Nephron progenitor cell (in vitro differentiated cells): ENCODE measurements at regions not wholly inside any gene's neighbourhood (a gene's known extent, or its start where the extent isn't known, plus 50 kb on each side); places are given as distances from the start of the nearest gene placed in this dataset.

ENCODE experiments used
- DNase-seq: peaks from one replicate; pipeline ENCODE4 v3.0.0; 2021
- H3K27ac Mint-ChIP-seq: 2 replicates; pipeline ENCODE4 v1.8.0; 2021; ENCODE audit warnings: mild to moderate bottlenecking, moderate library complexity, mixed read lengths
- H3K27me3 Mint-ChIP-seq: 2 replicates; pipeline ENCODE4 v1.8.0; 2021; ENCODE audit warnings: mild to moderate bottlenecking, low read depth, mixed read lengths; ENCODE audit not compliant: poor library complexity
- H3K36me3 Mint-ChIP-seq: 2 replicates; pipeline ENCODE4 v1.8.0; 2021; ENCODE audit warnings: low read depth, mixed read lengths
- H3K4me1 Mint-ChIP-seq: 2 replicates; pipeline ENCODE4 v1.8.0; 2021; ENCODE audit warnings: mixed read lengths
- H3K4me3 Mint-ChIP-seq: 2 replicates; pipeline ENCODE4 v1.8.0; 2021; ENCODE audit warnings: mild to moderate bottlenecking, moderate library complexity, mixed read lengths
- H3K9me3 Mint-ChIP-seq: 2 replicates; pipeline ENCODE4 v1.8.0; 2021; ENCODE audit warnings: mild to moderate bottlenecking, moderate library complexity, mixed read lengths
- TF ChIP-seq, protein P1 (sequence below): fragments of 200-600 bp; sonication (generic); IDR thresholded peaks from 2 replicates; pipeline ENCODE4 v1.5.0; 2021; ENCODE audit warnings: antibody characterized with exemption

DNA sequence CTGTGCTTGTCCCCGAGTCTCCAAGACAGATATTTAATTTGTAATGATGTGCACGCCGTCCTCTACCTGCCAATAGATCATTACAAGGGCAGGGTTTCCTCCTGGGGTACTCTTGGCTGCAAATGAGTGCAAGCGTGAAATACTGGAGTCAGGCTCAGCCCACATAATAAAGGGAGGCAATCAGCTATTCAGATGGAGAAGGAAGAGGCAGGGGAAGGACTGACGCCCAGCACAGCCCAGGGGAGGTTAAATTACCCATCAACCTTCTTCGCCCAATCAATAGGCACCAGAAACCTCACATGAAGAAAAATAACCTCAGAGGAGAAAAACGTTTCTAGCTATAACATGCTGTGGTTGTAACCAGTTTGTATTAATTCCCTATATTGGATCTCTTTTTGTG is 544.9 kb upstream of the ADARB2 start:
- Mint-ChIP-seq H3K4me1 (peaks cover 46% of the 10 kb centered on the region), H3K27me3 (peaks cover 14% of the 10 kb centered on the region), H3K36me3 (no peaks in the 10 kb centered on the region), H3K27ac (no peak overlapping the region), H3K9me3 (no peaks in the 10 kb centered on the region), H3K4me3 (no peak overlapping the region)
- DNase-seq = no peak
- TF ChIP-seq, protein P1, sequence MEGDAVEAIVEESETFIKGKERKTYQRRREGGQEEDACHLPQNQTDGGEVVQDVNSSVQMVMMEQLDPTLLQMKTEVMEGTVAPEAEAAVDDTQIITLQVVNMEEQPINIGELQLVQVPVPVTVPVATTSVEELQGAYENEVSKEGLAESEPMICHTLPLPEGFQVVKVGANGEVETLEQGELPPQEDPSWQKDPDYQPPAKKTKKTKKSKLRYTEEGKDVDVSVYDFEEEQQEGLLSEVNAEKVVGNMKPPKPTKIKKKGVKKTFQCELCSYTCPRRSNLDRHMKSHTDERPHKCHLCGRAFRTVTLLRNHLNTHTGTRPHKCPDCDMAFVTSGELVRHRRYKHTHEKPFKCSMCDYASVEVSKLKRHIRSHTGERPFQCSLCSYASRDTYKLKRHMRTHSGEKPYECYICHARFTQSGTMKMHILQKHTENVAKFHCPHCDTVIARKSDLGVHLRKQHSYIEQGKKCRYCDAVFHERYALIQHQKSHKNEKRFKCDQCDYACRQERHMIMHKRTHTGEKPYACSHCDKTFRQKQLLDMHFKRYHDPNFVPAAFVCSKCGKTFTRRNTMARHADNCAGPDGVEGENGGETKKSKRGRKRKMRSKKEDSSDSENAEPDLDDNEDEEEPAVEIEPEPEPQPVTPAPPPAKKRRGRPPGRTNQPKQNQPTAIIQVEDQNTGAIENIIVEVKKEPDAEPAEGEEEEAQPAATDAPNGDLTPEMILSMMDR = no peak

DNA sequence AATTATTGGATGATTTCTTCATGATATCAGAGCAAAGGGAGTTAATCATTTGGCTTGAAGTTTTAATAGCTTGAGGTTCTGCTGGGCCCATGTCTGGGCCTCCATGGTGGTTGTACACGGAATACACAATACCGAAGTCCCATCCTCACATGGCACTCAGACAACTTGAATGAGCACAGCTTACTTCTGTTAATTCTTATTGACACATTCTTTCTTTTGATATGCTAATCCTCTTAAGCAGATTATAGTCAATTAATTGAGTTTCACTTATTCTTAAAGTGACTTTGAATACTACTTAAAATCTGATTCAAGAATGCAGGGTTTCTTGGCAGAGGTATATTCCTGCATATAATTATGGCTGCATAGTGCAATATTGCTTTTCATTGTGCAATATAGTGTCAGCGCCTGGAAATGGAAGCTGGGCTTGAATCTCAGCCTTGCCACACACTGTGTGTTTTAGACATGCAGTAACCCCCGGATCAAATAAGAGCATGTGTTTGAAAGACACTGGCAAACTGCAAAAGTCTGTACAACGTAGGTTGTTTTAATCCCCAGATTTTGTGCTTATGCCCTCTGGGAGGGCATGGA is 543.5 kb upstream of the ADARB2 start:
- Mint-ChIP-seq H3K36me3 (no peaks in the 10 kb centered on the region), H3K4me3 (no peak overlapping the region), H3K4me1 (peaks cover 36% of the 10 kb centered on the region), H3K27me3 (peaks cover 15% of the 10 kb centered on the region), H3K27ac (no peak overlapping the region), H3K9me3 (peaks cover 5% of the 10 kb centered on the region)
- DNase-seq = no peak
- TF ChIP-seq, protein P1 = no peak

DNA sequence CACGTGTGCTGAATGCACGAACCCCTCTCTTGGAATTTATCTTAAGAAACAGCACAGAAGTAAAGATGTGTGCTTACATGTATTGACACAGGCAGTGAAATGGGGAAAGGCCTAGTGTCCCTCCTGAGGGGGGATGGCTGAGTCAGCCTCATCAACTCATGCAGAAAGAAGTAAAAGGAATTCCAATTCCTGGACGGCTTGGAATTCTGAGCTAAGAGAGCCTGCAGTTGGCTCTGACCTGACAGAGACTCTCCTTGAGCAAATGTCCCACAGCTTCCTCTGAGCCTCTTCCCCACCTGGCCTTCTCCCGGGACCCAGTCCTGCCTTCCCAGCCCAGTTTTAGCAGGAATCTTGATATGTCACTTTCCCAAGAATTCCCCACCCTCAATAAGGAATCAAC is 542.4 kb upstream of the ADARB2 start:
- Mint-ChIP-seq H3K4me1 (peaks cover 31% of the 10 kb centered on the region), H3K27me3 (peaks cover 15% of the 10 kb centered on the region), H3K4me3 (no peak overlapping the region), H3K27ac (no peak overlapping the region), H3K9me3 (peaks cover 13% of the 10 kb centered on the region), H3K36me3 (no peaks in the 10 kb centered on the region)
- DNase-seq = no peak
- TF ChIP-seq, protein P1 = no peak

- TF ChIP-seq, protein P1 = no peak
- Mint-ChIP-seq H3K9me3 (peaks cover 24% of the 10 kb centered on the region), H3K36me3 (no peaks in the 10 kb centered on the region), H3K4me3 (no peak overlapping the region), H3K27ac (no peak overlapping the region), H3K4me1 (peaks cover 31% of the 10 kb centered on the region), H3K27me3 (peaks cover 10% of the 10 kb centered on the region)
- no peak for DNase-seq
Measured at GRCh38 chr10:2278363-2278762, 541.0 kb upstream of the ADARB2 start.

- Mint-ChIP-seq H3K36me3 (no peaks in the 10 kb centered on the region), H3K27me3 (peaks cover 8% of the 10 kb centered on the region), H3K4me3 (no peak overlapping the region), H3K4me1 (no peaks in the 10 kb centered on the region), H3K27ac (no peak overlapping the region), H3K9me3 (peaks cover 24% of the 10 kb centered on the region)
- no peak for DNase-seq
- TF ChIP-seq, protein P1 = no peak
Measured at GRCh38 chr10:2263561-2263960, 526.2 kb upstream of the ADARB2 start.

- Mint-ChIP-seq H3K9me3 (peaks cover 24% of the 10 kb centered on the region), H3K4me3 (no peak overlapping the region), H3K27ac (no peak overlapping the region), H3K27me3 (peaks cover 4% of the 10 kb centered on the region), H3K36me3 (no peaks in the 10 kb centered on the region), H3K4me1 (no peaks in the 10 kb centered on the region)
- TF ChIP-seq, protein P1 = no peak
- DNase-seq = no peak
Measured at GRCh38 chr10:2262878-2263277, 525.6 kb upstream of the ADARB2 start.
